ENCODE measurements at regions not wholly inside any gene's neighbourhood (a gene's known extent, or its start where the extent isn't known, plus 50 kb on each side); places are given as distances from the start of the nearest gene placed in this dataset.

DNA sequence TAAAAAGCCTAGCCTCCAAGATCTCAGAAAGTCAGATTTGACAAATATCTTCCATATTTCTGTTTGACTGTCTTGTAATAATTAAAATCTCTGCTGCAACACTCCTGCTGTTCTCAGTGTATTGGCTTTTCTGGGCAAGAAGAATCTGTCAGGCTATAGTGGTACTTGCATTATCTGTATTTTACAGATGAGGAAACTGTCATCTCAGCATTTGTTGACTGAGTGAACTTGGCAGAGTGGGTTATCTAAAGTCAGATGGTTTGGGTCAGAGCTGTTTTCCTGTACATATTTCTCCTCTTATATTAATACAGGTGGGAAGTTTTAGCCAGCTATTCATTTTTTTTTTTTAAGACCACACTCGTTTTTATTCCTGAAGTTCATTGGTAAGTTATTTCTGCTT is 1378.2 kb upstream of the PCDH20 start:
- TF ChIP-seq JUN (CRISPR knock-in tag; IDR thresholded peaks at IDR 0.05) = no peak
- no peak for TF ChIP-seq ATF1 (CRISPR knock-in tag; IDR thresholded peaks at IDR 0.05)
- TF ChIP-seq TP53 (CRISPR knock-in tag; IDR thresholded peaks at IDR 0.05) = no peak
- TF ChIP-seq, protein P1, sequence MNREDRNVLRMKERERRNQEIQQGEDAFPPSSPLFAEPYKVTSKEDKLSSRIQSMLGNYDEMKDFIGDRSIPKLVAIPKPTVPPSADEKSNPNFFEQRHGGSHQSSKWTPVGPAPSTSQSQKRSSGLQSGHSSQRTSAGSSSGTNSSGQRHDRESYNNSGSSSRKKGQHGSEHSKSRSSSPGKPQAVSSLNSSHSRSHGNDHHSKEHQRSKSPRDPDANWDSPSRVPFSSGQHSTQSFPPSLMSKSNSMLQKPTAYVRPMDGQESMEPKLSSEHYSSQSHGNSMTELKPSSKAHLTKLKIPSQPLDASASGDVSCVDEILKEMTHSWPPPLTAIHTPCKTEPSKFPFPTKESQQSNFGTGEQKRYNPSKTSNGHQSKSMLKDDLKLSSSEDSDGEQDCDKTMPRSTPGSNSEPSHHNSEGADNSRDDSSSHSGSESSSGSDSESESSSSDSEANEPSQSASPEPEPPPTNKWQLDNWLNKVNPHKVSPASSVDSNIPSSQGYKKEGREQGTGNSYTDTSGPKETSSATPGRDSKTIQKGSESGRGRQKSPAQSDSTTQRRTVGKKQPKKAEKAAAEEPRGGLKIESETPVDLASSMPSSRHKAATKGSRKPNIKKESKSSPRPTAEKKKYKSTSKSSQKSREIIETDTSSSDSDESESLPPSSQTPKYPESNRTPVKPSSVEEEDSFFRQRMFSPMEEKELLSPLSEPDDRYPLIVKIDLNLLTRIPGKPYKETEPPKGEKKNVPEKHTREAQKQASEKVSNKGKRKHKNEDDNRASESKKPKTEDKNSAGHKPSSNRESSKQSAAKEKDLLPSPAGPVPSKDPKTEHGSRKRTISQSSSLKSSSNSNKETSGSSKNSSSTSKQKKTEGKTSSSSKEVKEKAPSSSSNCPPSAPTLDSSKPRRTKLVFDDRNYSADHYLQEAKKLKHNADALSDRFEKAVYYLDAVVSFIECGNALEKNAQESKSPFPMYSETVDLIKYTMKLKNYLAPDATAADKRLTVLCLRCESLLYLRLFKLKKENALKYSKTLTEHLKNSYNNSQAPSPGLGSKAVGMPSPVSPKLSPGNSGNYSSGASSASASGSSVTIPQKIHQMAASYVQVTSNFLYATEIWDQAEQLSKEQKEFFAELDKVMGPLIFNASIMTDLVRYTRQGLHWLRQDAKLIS (CRISPR knock-in tag; IDR thresholded peaks at IDR 0.05; ENCODE audit: borderline replicate concordance) = no peak
- TF ChIP-seq, protein P2, sequence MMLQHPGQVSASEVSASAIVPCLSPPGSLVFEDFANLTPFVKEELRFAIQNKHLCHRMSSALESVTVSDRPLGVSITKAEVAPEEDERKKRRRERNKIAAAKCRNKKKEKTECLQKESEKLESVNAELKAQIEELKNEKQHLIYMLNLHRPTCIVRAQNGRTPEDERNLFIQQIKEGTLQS (CRISPR knock-in tag; conservative IDR thresholded peaks at IDR 0.05) = no peak
- TF ChIP-seq FOXP1 (CRISPR knock-in tag; IDR thresholded peaks at IDR 0.05; ENCODE audit: borderline replicate concordance) = no peak
